GM12891 (cell line): ENCODE measurements at regions not wholly inside any gene's neighbourhood (a gene's known extent, or its start where the extent isn't known, plus 50 kb on each side); places are given as distances from the start of the nearest gene placed in this dataset.

Experiments
- PAX5 ChIP-seq: IDR thresholded peaks from 2 replicates; pipeline ENCODE4 v1.6.1; 2011; ENCODE audit warnings: low read length, moderate library complexity, mild to moderate bottlenecking; ENCODE audit not compliant: insufficient read depth, severe bottlenecking
- POLR2A ChIP-seq: IDR thresholded peaks from 2 replicates; pipeline ENCODE4 v1.6.1; 2011; ENCODE audit warnings: low read depth, low read length, control low read depth
- POLR2AphosphoS5 ChIP-seq: IDR thresholded peaks from 2 replicates; pipeline ENCODE4 v1.6.1; 2011; ENCODE audit warnings: low read depth, low read length, control low read depth
- SPI1 ChIP-seq: IDR thresholded peaks from 2 replicates; pipeline ENCODE4 v1.6.1; 2011; ENCODE audit warnings: low read depth, low read length, control low read depth
- TAF1 ChIP-seq: IDR thresholded peaks from 2 replicates; pipeline ENCODE4 v1.6.1; 2011; ENCODE audit warnings: low read depth, low read length, control low read depth

- TF ChIP-seq POLR2A = no peak
- no peak for TF ChIP-seq POLR2AphosphoS5
- no peak for TF ChIP-seq TAF1
- TF ChIP-seq PAX5 = no peak
- no peak for TF ChIP-seq SPI1
These were observed 210.4 kb upstream of the FAR2 start for GRCh38 chr12:28938581-28939235.
